ENCODE measurements at regions not wholly inside any gene's neighbourhood (a gene's known extent, or its start where the extent isn't known, plus 50 kb on each side); places are given as distances from the start of the nearest gene placed in this dataset.

GRCh38 chr5:6872441-6873160, 159.4 kb downstream of the TENT4A start:
- TF ChIP-seq, protein P1, sequence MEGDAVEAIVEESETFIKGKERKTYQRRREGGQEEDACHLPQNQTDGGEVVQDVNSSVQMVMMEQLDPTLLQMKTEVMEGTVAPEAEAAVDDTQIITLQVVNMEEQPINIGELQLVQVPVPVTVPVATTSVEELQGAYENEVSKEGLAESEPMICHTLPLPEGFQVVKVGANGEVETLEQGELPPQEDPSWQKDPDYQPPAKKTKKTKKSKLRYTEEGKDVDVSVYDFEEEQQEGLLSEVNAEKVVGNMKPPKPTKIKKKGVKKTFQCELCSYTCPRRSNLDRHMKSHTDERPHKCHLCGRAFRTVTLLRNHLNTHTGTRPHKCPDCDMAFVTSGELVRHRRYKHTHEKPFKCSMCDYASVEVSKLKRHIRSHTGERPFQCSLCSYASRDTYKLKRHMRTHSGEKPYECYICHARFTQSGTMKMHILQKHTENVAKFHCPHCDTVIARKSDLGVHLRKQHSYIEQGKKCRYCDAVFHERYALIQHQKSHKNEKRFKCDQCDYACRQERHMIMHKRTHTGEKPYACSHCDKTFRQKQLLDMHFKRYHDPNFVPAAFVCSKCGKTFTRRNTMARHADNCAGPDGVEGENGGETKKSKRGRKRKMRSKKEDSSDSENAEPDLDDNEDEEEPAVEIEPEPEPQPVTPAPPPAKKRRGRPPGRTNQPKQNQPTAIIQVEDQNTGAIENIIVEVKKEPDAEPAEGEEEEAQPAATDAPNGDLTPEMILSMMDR (conservative IDR thresholded peaks at IDR 0.05) = no peak
- Mint-ChIP-seq H3K4me1 (ENCODE audit: unreplicated experiment) (peaks cover 7% of the 10 kb centered on the region), H3K36me3 (no peaks in the 10 kb centered on the region), H3K9me3 (no peaks in the 10 kb centered on the region), H3K27me3 (no peaks in the 10 kb centered on the region), H3K27ac (no peak overlapping the region), H3K4me3 (no peak overlapping the region)
- DNase-seq (ENCODE audit: extremely low spot score, unreplicated experiment) = no peak

GRCh38 chr5:6873359-6873758, 160.1 kb downstream of the TENT4A start:
- H3K27me3 Mint-ChIP-seq = no peaks in the 10 kb centered on the region
- H3K36me3 Mint-ChIP-seq = no peaks in the 10 kb centered on the region
- no peaks in the 10 kb centered on the region for H3K9me3 Mint-ChIP-seq
- TF ChIP-seq, protein P1 (conservative IDR thresholded peaks at IDR 0.05) = no peak
- peak; percentile 1 for DNase-seq (ENCODE audit: extremely low spot score, unreplicated experiment)
- peaks cover 5% of the 10 kb centered on the region for H3K4me1 Mint-ChIP-seq (ENCODE audit: unreplicated experiment)
- H3K4me3 Mint-ChIP-seq = no peak overlapping the region
- peak overlapping the region; percentile 4 for H3K27ac Mint-ChIP-seq

DNA sequence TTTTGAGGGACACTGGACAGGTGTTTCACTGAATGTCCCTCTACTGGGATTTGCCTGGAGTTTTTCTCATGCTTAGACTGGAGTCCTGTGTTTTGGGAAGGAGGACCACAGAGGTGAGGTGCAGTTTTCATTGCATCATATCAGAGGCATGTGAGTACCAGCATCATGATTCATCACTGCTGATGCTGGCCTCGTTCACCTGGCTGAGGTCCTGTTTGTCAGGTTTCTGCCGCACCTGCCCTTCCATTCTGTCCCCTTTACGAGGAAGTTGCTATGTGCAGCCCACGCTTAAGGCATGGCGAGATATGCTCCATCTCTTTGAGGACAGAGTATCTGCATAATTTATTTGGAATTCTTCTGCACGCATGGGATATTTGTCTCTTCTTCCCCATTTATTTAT, 162.1 kb downstream of the TENT4A start:
- H3K9me3 Mint-ChIP-seq = no peaks in the 10 kb centered on the region
- peak overlapping the region; percentile 17 for H3K4me3 Mint-ChIP-seq
- no peaks in the 10 kb centered on the region for H3K36me3 Mint-ChIP-seq
- TF ChIP-seq, protein P1 (conservative IDR thresholded peaks at IDR 0.05) = no peak
- peak overlapping the region; percentile 61 for H3K27ac Mint-ChIP-seq
- peaks cover 5% of the 10 kb centered on the region for H3K4me1 Mint-ChIP-seq (ENCODE audit: unreplicated experiment)
- H3K27me3 Mint-ChIP-seq = peaks cover 4% of the 10 kb centered on the region
- no peak for DNase-seq (ENCODE audit: extremely low spot score, unreplicated experiment)

DNA sequence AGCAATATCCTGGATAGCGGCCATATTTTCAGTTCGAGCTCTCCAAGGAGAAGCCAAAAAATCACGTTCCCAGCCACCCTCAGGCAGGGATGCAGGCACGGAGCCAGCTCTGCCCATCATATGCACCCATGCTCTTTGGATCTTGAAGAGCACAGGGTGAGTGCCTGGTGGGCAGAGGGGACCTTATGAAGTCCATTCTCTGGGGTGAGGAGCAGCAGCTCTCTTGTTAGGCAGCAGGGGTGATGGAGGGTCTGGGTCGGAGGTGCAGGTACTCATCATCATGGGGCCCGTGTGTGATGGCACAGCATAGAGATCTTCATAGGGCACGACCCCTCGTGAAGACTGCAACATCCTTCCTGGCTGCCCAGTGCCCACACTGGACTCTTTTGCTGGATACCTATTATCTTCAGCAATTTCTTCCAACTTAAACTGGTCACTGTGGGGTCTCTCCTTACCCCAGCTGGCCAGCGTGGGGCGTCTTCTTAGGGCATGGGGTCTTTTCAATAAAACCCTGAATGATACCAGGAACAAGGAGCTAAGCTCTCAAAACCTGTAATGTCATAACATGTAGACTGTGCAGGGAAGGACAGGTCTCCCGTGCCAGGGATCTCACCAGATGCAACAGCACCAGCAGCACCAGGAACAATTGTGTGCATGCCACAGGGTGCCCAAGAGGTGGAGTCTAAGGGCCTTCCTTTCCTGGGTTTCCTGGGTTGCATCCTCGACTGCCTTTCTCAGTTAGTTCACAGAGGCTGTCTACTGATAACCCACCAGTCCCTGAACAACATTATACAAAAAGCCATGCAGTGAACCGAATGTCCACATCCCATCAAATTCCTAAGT, 165.0 kb downstream of the TENT4A start:
- no peak overlapping the region for H3K4me3 Mint-ChIP-seq
- peaks cover 4% of the 10 kb centered on the region for H3K27me3 Mint-ChIP-seq
- no peak for DNase-seq (ENCODE audit: extremely low spot score, unreplicated experiment)
- H3K27ac Mint-ChIP-seq = no peak overlapping the region
- no peaks in the 10 kb centered on the region for H3K9me3 Mint-ChIP-seq
- H3K36me3 Mint-ChIP-seq = no peaks in the 10 kb centered on the region
- TF ChIP-seq, protein P1 (conservative IDR thresholded peaks at IDR 0.05) = no peak
- peaks cover 5% of the 10 kb centered on the region for H3K4me1 Mint-ChIP-seq (ENCODE audit: unreplicated experiment)

DNA sequence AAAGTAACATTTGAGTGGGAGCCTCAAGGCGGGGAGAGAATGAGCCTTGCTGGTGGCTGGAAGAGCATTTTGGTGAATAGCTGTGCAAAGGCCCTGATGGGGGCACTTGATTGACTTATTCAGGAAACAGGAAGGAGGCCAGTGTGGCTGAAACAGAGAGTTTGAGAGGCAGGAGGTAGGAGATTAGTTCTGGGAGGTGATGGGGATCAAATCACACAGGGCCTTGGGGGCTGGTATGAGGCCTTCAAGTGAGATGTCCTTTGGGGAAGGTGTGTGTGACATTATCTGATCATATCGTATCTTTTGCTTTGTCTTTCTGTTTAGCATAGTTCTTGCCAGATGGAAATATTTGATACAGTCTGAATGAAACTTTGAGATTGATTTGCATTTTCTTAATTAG, 172.3 kb downstream of the TENT4A start:
- TF ChIP-seq, protein P1 (conservative IDR thresholded peaks at IDR 0.05) = no peak
- H3K4me3 Mint-ChIP-seq = no peak overlapping the region
- DNase-seq (ENCODE audit: extremely low spot score, unreplicated experiment) = no peak
- H3K36me3 Mint-ChIP-seq = no peaks in the 10 kb centered on the region
- peaks cover 9% of the 10 kb centered on the region for H3K9me3 Mint-ChIP-seq
- no peaks in the 10 kb centered on the region for H3K27me3 Mint-ChIP-seq
- H3K27ac Mint-ChIP-seq = no peak overlapping the region
- no peaks in the 10 kb centered on the region for H3K4me1 Mint-ChIP-seq (ENCODE audit: unreplicated experiment)

All from type B pancreatic cell (in vitro differentiated cells).